IPS-NIHi7 (cell line): ENCODE measurements at regions not wholly inside any gene's neighbourhood (a gene's known extent, or its start where the extent isn't known, plus 50 kb on each side); places are given as distances from the start of the nearest gene placed in this dataset.

Source experiments
- DNase-seq: peaks from one replicate; pipeline ENCODE4 v3.0.0; 2012; ENCODE audit warnings: mixed read lengths; ENCODE audit errors: extremely low spot score

DNA sequence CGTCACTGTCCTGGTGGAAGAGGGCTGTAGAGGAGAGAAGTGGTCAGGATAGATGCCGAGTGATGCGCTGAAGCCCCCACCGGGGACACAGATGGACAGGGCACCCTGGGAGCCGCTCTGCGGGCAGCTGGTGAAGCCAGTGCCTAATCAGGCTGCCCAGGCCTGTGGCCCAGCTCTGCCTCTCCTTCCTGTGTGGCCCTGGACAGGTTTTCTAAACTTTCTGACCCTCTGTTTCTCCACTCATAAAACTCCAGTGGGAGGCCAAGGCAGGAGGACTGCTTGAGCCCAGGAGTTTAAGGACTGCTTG is 86.1 kb downstream of the C5orf15 start:
- DNase-seq = no peak

GRCh38 chr5:133881576-133882388 is 86.6 kb downstream of the C5orf15 start:
- no peak for DNase-seq

- no peak for DNase-seq
Observed at GRCh38 chr5:133878236-133878555, 90.2 kb downstream of the C5orf15 start.

GRCh38 chr5:133877351-133878235 is 90.8 kb downstream of the C5orf15 start:
- no peak for DNase-seq

DNA sequence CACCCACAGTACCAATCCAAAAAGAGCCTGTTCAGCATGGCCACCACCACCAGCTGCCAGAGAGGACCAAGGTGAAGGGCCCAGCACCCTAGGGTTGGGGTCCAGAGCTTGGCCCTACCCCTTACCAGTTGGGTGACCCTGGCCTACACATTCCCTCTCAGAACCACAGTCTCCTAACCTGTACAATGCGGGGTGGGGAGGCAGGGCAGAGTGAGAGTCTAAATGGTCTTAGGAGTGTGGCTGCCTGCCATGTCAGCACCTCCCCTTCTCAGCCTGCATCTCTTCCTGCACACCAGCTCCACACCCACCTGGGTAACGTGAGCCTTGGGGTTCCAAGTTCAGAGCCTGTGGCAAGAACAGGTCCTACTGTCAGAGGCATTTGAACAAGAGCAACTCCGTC is 92.2 kb downstream of the C5orf15 start:
- DNase-seq = no peak

- DNase-seq = no peak
Observed at GRCh38 chr5:133875179-133875578, 93.2 kb downstream of the C5orf15 start.

GRCh38 chr5:133873449-133873848 is 95.0 kb downstream of the C5orf15 start:
- DNase-seq = no peak

DNA sequence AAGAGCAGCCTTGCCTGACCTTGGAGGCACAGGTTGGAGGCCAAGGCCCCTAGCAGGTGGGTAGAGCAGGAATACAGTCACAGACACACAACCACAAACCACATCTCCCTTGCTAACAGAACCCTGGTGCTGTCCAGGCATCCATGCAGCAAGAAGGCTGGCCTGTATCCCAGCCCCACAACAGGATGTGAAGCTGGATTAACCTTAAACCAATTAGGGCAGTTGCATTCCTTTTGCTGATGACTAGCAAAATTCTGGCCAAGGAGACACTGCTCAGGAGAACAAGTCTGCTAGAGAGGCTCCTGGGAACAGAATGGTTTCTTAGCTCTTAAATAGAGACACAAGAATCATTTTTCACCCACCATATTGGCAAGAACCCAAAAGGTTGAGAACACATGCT is 97.8 kb downstream of the C5orf15 start:
- DNase-seq = no peak

DNA sequence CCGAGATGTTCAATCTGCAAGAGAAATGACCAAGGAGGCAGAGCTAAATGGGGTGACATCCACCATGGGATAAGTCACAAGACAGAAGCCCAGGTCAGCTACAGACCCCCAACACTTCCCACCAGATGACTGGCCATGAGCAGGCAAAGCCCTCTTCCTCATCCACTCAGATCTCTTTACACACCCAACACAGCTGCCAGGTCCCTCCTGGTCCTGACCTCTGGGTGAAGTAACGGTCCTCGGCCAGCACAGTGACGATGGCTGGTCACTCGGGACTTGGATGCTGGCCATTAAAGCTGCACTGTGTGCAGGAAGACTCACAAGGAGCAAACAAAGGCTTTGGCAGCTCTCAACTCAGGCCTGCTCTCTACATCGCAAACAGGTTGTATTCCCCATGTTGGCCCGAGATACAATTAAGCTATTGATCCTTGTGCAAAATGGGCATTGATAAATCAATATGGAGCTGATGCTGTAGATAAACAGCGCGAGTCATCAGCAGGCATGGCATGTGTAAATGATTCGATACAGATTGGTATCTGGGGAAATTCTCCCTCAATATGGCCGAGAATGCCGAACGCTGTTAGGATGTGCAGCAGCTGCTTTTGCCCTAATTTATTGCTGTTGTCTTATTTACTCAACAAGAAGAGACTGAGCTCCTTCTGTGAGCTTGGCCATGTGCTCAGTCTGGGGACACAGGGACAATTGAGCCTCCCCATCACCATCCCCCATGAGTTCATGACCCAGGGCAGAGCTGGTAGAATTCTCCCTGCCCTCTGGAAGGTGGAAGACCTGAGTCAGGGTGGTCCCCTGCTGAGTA is 98.7 kb downstream of the C5orf15 start:
- no peak for DNase-seq

- peak; percentile 80 for DNase-seq
Observed at GRCh38 chr5:133868946-133869518, 99.4 kb downstream of the C5orf15 start.

DNA sequence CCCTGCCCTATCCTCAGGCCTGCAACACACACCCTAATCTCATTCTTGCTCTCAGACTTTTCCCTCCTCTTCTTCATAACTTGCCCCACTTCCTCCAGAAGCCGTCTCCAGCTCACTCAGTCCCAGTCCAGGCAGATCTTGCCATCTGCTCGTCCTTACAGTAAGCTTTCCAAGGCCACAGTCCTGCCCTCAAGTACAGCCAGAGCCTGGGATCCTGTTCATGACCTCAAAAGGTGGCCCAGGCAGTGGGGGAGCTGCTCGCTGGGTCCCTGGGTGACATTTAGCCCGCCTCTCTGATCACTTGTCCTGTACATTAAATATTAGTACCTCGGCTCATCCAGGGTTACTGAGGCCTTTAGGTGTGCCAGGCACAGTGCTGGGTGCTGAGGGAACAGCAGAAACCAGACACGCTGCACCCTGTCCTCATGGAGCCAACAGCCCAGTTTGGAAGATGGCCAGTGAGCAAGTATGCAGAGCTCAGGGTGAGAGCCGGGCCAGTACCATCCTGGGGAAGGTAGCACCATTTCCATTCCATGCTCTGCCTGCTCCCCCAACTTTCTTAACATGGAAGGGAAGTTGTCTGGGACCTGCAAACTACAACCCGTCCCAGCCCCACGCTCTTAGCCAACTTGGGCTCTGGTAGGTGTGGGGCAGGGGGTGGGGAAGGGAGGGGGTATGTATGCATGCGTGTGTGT is 100.4 kb downstream of the C5orf15 start:
- no peak for DNase-seq

- DNase-seq = no peak
Observed at GRCh38 chr5:133867341-133867740, 101.1 kb downstream of the C5orf15 start.

- no peak for DNase-seq
Observed at GRCh38 chr5:133866903-133867245, 101.6 kb downstream of the C5orf15 start.

GRCh38 chr5:133866160-133866902 is 102.1 kb downstream of the C5orf15 start:
- no peak for DNase-seq

- no peak for DNase-seq
Observed at GRCh38 chr5:133865113-133865512, 103.3 kb downstream of the C5orf15 start.

- DNase-seq = no peak
Observed at GRCh38 chr5:133864711-133865110, 103.7 kb downstream of the C5orf15 start.

- no peak for DNase-seq
Observed at GRCh38 chr5:133863857-133864585, 104.4 kb downstream of the C5orf15 start.

DNA sequence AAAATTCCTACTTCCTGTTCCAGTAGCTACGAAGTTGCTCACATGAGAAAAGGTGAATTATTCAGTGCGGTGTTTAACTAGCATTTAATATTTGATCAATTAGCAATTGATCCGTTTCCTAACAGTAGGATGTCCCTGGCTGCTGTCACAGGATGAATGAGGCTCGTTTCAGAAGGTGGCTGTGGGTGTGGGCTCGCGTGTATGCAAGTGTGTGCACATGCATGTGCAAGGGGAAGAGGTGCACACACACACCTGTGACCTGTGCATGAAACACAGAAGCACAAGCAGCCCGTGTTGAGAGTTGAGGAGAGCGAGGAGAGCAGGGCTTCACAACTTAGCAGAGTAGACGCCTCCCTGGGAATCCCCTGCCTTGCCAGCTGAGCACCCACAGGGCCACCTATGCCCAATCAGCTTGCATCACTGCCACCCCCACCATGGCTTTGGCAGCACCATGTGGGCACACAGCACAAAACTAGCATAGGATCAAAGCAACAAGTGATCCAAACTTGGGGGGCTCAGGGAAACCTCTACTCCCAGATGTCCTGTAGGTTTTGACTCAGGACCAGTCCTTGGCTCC is 107.2 kb downstream of the C5orf15 start:
- no peak for DNase-seq

GRCh38 chr5:133859073-133859472 is 109.4 kb downstream of the C5orf15 start:
- DNase-seq = no peak
